HepG2 (cell line): ENCODE measurements at regions not wholly inside any gene's neighbourhood (a gene's known extent, or its start where the extent isn't known, plus 50 kb on each side); places are given as distances from the start of the nearest gene placed in this dataset.

Experiments used
- ATAD3A ChIP-seq: sonication (generic); formaldehyde crosslinking; IDR thresholded peaks from 2 replicates; pipeline ENCODE4 v1.4.0; 2020; ENCODE audit warnings: missing genetic modification reagents
- ERF ChIP-seq: IDR thresholded peaks from 2 replicates; pipeline ENCODE4 v1.6.1; 2018; ENCODE audit warnings: missing biosample characterization, missing genetic modification reagents
- FLYWCH1 ChIP-seq: sonication (generic); formaldehyde crosslinking; IDR thresholded peaks from 2 replicates; pipeline ENCODE4 v1.8.1; 2023; ENCODE audit warnings: mild to moderate bottlenecking, missing genetic modification reagents
- KDM4B ChIP-seq: sonication (generic); formaldehyde crosslinking; IDR thresholded peaks from 2 replicates; pipeline ENCODE4 v1.4.0; 2020; ENCODE audit warnings: missing genetic modification reagents
- NR2F6 ChIP-seq, 2 experiments: IDR thresholded peaks; 2 replicates each; pipeline ENCODE4 v1.6.1; 2016; ENCODE audit warnings: antibody characterized with exemption in 1 of 2, mild to moderate bottlenecking in 1 of 2
- PRMT3 ChIP-seq: sonication (generic); formaldehyde crosslinking; IDR thresholded peaks from 2 replicates; pipeline ENCODE4 v1.8.1; 2022; ENCODE audit warnings: low read depth, mild to moderate bottlenecking, moderate library complexity, missing genetic modification reagents, borderline replicate concordance
- SMC3 ChIP-seq: IDR thresholded peaks from 2 replicates; pipeline ENCODE4 v1.6.1; 2011; ENCODE audit warnings: low read length, improper control_type of control experiment
- WIZ ChIP-seq: sonication (generic); formaldehyde crosslinking; IDR thresholded peaks from 2 replicates; pipeline ENCODE4 v1.5.1; 2020; ENCODE audit warnings: mild to moderate bottlenecking, missing genetic modification reagents
- YY1 ChIP-seq: IDR thresholded peaks from 2 replicates; pipeline ENCODE4 v1.6.1; 2011; ENCODE audit warnings: low read length, low read depth, moderate library complexity, mild to moderate bottlenecking; ENCODE audit not compliant: insufficient read depth, insufficient replicate concordance
- ZNF143 ChIP-seq: sonication (generic); formaldehyde crosslinking; IDR thresholded peaks from 2 replicates; pipeline ENCODE4 v1.4.0; 2020; ENCODE audit warnings: missing genetic modification reagents
- ZNF260 ChIP-seq: sonication (generic); formaldehyde crosslinking; IDR thresholded peaks from 2 replicates; pipeline ENCODE4 v1.4.0; 2020; ENCODE audit warnings: missing genetic modification reagents, low read depth, mild to moderate bottlenecking, borderline replicate concordance
- ZNF44 ChIP-seq: sonication (generic); formaldehyde crosslinking; IDR thresholded peaks from 2 replicates; pipeline ENCODE4 v1.5.1; 2020; ENCODE audit warnings: mild to moderate bottlenecking, missing genetic modification reagents
- ZNF816 ChIP-seq: sonication (generic); formaldehyde crosslinking; IDR thresholded peaks from 2 replicates; pipeline ENCODE4 v1.8.0; 2022; ENCODE audit warnings: missing genetic modification reagents, mild to moderate bottlenecking, borderline replicate concordance
- TF ChIP-seq, protein P1 (sequence below): sonication (generic); formaldehyde crosslinking; IDR thresholded peaks from 2 replicates; pipeline ENCODE4 v1.4.0; 2020; ENCODE audit warnings: mild to moderate bottlenecking, missing genetic modification reagents, borderline replicate concordance
- TF ChIP-seq, protein P2 (sequence below): sonication (generic); formaldehyde crosslinking; IDR thresholded peaks from 2 replicates; pipeline ENCODE4 v1.4.0; 2020; ENCODE audit warnings: missing genetic modification reagents
- TF ChIP-seq, protein P3 (sequence below): IDR thresholded peaks from 2 replicates; pipeline ENCODE4 v1.6.1; 2016; ENCODE audit warnings: missing compliant biosample characterization, missing genetic modification reagents, borderline replicate concordance
- TF ChIP-seq, protein P4 (sequence below): sonication (generic); formaldehyde crosslinking; IDR thresholded peaks from 2 replicates; pipeline ENCODE4 v1.5.1; 2020; ENCODE audit warnings: missing genetic modification reagents, mild to moderate bottlenecking, borderline replicate concordance

DNA sequence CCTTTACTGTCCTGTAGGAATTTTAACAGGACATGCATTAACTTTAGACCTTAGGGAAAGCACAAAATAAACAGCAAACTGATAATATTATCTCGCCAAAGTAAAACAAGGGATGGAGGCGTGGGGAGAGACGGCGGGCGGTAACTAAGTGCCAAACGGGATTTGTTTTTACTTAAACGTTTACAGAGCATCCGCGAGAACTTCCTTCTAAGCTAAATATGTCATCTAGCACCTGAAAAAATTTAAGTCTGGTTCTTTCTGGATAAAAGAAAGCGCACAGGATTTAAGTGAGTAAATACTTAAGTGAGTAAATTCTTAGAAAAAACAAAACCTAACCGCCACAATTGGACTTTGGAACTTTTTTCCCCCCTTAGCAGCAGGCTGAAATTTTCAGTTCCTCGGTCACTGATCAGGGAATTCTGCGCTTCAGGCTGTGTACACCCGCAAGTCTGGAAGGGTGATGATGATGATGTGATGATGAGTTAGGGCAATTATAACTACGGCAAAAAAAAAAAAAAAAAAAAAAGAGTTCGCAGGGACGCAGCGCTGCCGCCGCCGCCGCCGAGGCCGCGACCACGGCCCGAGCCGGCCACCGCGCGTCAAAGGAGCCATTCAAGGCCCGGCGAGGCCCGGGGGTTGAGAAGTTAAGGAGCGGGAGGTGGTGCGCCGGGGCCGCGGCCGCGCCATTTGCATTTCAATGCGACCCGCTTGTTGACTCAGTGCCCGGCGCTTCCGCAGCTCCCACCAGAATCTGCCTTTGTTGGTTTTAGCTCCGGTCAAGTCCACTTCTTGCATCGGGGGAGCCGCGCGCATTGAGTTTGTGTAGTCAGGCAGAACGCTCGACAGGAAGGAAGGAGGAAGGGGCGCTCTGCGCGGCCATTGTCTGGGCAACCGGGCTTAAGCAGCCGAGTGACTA lies 108.8 kb downstream of the SPRY1 start (continued):
- TF ChIP-seq, protein P1, sequence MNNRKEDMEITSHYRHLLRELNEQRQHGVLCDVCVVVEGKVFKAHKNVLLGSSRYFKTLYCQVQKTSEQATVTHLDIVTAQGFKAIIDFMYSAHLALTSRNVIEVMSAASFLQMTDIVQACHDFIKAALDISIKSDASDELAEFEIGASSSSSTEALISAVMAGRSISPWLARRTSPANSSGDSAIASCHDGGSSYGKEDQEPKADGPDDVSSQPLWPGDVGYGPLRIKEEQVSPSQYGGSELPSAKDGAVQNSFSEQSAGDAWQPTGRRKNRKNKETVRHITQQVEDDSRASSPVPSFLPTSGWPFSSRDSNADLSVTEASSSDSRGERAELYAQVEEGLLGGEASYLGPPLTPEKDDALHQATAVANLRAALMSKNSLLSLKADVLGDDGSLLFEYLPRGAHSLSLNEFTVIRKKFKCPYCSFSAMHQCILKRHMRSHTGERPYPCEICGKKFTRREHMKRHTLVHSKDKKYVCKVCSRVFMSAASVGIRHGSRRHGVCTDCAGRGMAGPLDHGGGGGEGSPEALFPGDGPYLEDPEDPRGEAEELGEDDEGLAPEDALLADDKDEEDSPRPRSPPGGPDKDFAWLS (CRISPR knock-in tag) = no peak
- no peak for TF ChIP-seq ZNF143 (CRISPR knock-in tag)
- 0 out of 2 replicates have a peak, but pooled peaks have one; percentile 56 for TF ChIP-seq ZNF44 (CRISPR knock-in tag)
- no peak; the same call in 1 of the 2 replicates for TF ChIP-seq PRMT3 (CRISPR knock-in tag)
- TF ChIP-seq ZNF816 (CRISPR knock-in tag) = no peak
- TF ChIP-seq NR2F6 (IDR thresholded peaks at IDR 0.05) = peak; percentile 36; the same call in 1 of the 2 replicates
- peak; percentile 72 for TF ChIP-seq NR2F6 (CRISPR knock-in tag; IDR thresholded peaks at IDR 0.05)
- peak; percentile 95 for TF ChIP-seq ERF (CRISPR knock-in tag)
- TF ChIP-seq, protein P2, sequence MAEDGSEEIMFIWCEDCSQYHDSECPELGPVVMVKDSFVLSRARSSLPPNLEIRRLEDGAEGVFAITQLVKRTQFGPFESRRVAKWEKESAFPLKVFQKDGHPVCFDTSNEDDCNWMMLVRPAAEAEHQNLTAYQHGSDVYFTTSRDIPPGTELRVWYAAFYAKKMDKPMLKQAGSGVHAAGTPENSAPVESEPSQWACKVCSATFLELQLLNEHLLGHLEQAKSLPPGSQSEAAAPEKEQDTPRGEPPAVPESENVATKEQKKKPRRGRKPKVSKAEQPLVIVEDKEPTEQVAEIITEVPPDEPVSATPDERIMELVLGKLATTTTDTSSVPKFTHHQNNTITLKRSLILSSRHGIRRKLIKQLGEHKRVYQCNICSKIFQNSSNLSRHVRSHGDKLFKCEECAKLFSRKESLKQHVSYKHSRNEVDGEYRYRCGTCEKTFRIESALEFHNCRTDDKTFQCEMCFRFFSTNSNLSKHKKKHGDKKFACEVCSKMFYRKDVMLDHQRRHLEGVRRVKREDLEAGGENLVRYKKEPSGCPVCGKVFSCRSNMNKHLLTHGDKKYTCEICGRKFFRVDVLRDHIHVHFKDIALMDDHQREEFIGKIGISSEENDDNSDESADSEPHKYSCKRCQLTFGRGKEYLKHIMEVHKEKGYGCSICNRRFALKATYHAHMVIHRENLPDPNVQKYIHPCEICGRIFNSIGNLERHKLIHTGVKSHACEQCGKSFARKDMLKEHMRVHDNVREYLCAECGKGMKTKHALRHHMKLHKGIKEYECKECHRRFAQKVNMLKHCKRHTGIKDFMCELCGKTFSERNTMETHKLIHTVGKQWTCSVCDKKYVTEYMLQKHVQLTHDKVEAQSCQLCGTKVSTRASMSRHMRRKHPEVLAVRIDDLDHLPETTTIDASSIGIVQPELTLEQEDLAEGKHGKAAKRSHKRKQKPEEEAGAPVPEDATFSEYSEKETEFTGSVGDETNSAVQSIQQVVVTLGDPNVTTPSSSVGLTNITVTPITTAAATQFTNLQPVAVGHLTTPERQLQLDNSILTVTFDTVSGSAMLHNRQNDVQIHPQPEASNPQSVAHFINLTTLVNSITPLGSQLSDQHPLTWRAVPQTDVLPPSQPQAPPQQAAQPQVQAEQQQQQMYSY (CRISPR knock-in tag) = peak; percentile 83
- TF ChIP-seq FLYWCH1 = no peak
- TF ChIP-seq, protein P3, sequence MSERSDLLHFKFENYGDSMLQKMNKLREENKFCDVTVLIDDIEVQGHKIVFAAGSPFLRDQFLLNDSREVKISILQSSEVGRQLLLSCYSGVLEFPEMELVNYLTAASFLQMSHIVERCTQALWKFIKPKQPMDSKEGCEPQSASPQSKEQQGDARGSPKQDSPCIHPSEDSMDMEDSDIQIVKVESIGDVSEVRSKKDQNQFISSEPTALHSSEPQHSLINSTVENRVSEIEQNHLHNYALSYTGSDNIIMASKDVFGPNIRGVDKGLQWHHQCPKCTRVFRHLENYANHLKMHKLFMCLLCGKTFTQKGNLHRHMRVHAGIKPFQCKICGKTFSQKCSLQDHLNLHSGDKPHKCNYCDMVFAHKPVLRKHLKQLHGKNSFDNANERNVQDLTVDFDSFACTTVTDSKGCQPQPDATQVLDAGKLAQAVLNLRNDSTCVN (CRISPR knock-in tag) = peak; percentile 51; the same call in 1 of the 2 replicates
- TF ChIP-seq YY1 = peak; percentile 92
- TF ChIP-seq SMC3 = no peak
- TF ChIP-seq KDM4B = peak; percentile 71; the same call in 1 of the 2 replicates
- no peak for TF ChIP-seq ZNF260
- TF ChIP-seq WIZ (CRISPR knock-in tag) = peak; percentile 88; the same call in 1 of the 2 replicates
- TF ChIP-seq ATAD3A (CRISPR knock-in tag) = no peak
- TF ChIP-seq, protein P4, sequence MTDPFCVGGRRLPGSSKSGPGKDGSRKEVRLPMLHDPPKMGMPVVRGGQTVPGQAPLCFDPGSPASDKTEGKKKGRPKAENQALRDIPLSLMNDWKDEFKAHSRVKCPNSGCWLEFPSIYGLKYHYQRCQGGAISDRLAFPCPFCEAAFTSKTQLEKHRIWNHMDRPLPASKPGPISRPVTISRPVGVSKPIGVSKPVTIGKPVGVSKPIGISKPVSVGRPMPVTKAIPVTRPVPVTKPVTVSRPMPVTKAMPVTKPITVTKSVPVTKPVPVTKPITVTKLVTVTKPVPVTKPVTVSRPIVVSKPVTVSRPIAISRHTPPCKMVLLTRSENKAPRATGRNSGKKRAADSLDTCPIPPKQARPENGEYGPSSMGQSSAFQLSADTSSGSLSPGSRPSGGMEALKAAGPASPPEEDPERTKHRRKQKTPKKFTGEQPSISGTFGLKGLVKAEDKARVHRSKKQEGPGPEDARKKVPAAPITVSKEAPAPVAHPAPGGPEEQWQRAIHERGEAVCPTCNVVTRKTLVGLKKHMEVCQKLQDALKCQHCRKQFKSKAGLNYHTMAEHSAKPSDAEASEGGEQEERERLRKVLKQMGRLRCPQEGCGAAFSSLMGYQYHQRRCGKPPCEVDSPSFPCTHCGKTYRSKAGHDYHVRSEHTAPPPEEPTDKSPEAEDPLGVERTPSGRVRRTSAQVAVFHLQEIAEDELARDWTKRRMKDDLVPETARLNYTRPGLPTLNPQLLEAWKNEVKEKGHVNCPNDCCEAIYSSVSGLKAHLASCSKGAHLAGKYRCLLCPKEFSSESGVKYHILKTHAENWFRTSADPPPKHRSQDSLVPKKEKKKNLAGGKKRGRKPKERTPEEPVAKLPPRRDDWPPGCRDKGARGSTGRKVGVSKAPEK (CRISPR knock-in tag) = no peak; the same call in 1 of the 2 replicates
